ENCODE measurements at regions not wholly inside any gene's neighbourhood (a gene's known extent, or its start where the extent isn't known, plus 50 kb on each side); places are given as distances from the start of the nearest gene placed in this dataset.

DNA sequence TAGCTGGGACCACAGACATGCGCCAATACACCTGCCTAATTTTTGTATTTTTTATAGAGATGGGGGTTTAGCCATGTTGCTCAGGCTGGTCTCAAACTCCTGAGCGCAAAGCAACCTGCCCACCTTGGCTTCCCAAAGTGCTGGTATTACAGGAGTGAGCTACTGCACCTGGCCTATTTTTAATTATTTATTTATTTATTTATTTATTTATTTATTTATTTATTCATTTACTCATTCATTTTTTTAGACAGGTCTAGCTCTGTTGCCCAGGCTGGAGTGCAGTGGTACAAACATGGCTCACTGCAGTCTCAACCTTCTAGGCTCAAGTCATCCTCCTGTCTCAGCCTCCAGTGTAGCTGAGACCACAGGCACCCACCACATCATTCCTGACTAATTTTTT lies 434.3 kb downstream of the DOK5 start:
- TF ChIP-seq EGR1 (IDR thresholded peaks at IDR 0.05) (no peak), TAF1 (IDR thresholded peaks at IDR 0.05; ENCODE audit: low read depth) (no peak), RAD21 (IDR thresholded peaks at IDR 0.05; ENCODE audit: low read depth) (no peak), CREB1 (IDR thresholded peaks at IDR 0.05; ENCODE audit: low read depth) (no peak), EP300 (IDR thresholded peaks at IDR 0.05; ENCODE audit: borderline replicate concordance) (no peak), NFIC (IDR thresholded peaks at IDR 0.05) (no peak), TCF12 (IDR thresholded peaks at IDR 0.05; ENCODE audit: low read depth) (no peak), YY1 (IDR thresholded peaks at IDR 0.05; ENCODE audit: low read depth) (no peak), CEBPB (IDR thresholded peaks at IDR 0.05) (no peak), TEAD4 (IDR thresholded peaks at IDR 0.05) (no peak), ZBTB7A (IDR thresholded peaks at IDR 0.05; ENCODE audit: low read depth) (no peak), FOXM1 (IDR thresholded peaks at IDR 0.05; ENCODE audit: borderline replicate concordance, low read depth) (no peak)
- TF ChIP-seq, protein P1, sequence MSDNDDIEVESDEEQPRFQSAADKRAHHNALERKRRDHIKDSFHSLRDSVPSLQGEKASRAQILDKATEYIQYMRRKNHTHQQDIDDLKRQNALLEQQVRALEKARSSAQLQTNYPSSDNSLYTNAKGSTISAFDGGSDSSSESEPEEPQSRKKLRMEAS (IDR thresholded peaks at IDR 0.05), result no peak
- TF ChIP-seq, protein P2, sequence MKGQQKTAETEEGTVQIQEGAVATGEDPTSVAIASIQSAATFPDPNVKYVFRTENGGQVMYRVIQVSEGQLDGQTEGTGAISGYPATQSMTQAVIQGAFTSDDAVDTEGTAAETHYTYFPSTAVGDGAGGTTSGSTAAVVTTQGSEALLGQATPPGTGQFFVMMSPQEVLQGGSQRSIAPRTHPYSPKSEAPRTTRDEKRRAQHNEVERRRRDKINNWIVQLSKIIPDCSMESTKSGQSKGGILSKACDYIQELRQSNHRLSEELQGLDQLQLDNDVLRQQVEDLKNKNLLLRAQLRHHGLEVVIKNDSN (IDR thresholded peaks at IDR 0.05), result no peak
- TF ChIP-seq, protein P3, sequence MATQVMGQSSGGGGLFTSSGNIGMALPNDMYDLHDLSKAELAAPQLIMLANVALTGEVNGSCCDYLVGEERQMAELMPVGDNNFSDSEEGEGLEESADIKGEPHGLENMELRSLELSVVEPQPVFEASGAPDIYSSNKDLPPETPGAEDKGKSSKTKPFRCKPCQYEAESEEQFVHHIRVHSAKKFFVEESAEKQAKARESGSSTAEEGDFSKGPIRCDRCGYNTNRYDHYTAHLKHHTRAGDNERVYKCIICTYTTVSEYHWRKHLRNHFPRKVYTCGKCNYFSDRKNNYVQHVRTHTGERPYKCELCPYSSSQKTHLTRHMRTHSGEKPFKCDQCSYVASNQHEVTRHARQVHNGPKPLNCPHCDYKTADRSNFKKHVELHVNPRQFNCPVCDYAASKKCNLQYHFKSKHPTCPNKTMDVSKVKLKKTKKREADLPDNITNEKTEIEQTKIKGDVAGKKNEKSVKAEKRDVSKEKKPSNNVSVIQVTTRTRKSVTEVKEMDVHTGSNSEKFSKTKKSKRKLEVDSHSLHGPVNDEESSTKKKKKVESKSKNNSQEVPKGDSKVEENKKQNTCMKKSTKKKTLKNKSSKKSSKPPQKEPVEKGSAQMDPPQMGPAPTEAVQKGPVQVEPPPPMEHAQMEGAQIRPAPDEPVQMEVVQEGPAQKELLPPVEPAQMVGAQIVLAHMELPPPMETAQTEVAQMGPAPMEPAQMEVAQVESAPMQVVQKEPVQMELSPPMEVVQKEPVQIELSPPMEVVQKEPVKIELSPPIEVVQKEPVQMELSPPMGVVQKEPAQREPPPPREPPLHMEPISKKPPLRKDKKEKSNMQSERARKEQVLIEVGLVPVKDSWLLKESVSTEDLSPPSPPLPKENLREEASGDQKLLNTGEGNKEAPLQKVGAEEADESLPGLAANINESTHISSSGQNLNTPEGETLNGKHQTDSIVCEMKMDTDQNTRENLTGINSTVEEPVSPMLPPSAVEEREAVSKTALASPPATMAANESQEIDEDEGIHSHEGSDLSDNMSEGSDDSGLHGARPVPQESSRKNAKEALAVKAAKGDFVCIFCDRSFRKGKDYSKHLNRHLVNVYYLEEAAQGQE (IDR thresholded peaks at IDR 0.05; ENCODE audit: low read depth), result no peak

DNA sequence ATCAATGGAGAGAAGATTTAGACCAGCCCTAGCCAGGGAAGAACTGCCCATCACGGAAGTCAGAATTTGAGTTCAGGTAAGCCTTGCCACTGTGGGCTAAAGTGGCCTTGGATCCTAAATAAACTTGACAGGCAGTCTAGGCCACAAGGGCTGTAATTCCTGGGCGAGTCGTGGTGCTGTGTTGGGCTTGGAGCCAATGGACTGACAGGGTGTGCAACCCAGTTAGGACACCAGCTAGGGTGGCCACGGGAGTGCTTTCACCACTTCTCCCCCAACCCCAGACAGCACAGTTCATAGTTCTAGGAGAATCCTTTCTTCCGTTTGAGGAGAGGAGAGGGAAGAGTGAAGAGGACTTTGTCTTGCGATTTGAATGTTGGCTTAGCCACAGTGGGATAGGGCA lies 422.4 kb downstream of the DOK5 start:
- TF ChIP-seq YY1 (IDR thresholded peaks at IDR 0.05; ENCODE audit: low read depth), result no peak

DNA sequence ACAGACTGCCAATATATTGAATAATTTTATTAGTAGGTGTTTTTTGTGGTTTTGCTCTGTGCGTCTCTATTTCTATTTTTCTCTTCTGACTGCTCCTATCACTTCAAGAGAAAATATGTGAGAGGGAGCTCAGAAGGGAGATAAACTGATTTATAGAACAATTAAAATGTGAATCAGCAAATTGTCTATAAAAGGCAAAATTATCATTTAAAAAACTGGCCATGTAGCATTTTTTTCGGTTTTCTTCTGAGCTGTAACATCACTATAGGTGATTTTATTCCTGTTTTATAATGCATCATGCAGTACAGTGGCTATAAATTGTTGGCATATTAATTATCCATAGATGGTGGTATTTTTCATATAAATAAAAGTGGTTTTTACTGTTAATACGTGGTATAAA lies 416.5 kb downstream of the DOK5 start:
- TF ChIP-seq EGR1 (IDR thresholded peaks at IDR 0.05), result no peak
- no peak for TF ChIP-seq ZBTB7A (IDR thresholded peaks at IDR 0.05; ENCODE audit: low read depth)
- no peak for TF ChIP-seq CREB1 (IDR thresholded peaks at IDR 0.05; ENCODE audit: low read depth)
- TF ChIP-seq, protein P1 (IDR thresholded peaks at IDR 0.05), result no peak
- TF ChIP-seq TCF12 (IDR thresholded peaks at IDR 0.05; ENCODE audit: low read depth), result no peak
- TF ChIP-seq, protein P2 (IDR thresholded peaks at IDR 0.05), result no peak
- TF ChIP-seq TAF1 (IDR thresholded peaks at IDR 0.05; ENCODE audit: low read depth), result no peak

DNA sequence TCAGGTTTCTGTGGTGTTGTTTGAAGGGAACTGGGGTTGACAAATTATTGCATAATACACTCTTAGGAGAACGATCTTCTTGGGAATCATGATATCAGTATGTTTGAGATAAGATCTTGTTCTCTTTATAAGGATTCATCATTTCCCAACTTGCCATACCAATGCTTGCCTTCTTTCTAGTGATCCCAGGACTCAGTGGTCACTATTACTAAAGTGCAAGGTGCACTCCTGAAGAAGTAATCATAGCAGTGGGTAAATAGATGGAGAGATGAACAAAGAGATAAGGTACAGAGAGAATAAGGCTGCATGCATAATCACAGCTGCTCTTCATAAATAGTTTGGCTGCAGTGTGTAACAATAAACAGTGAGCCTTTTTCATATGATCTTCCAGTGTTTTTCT lies 404.0 kb downstream of the DOK5 start:
- TF ChIP-seq RAD21 (IDR thresholded peaks at IDR 0.05; ENCODE audit: low read depth) (no peak), EGR1 (IDR thresholded peaks at IDR 0.05) (no peak), FOXM1 (IDR thresholded peaks at IDR 0.05; ENCODE audit: borderline replicate concordance, low read depth) (no peak)
- TF ChIP-seq, protein P2 (IDR thresholded peaks at IDR 0.05), result no peak

DNA sequence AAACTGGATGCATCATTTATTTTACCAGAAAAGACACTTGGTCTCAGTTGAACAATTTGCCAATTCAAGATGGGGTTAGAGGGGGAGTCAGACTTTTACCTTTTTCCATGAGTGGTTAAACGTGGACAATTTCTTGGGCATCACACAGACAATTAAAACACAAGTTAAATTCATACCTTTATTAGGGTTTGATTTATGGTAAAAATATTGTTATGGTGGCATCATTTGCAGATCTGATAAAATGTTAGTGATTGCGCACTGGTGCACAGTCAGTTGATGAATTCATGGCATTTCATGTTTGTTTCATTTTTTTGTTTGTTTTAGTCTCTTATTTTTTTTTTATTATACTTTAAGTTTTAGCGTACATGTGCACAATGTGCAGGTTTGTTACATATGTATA lies 399.9 kb downstream of the DOK5 start:
- TF ChIP-seq TCF12 (IDR thresholded peaks at IDR 0.05; ENCODE audit: low read depth) (no peak), FOXM1 (IDR thresholded peaks at IDR 0.05; ENCODE audit: borderline replicate concordance, low read depth) (no peak), NFIC (IDR thresholded peaks at IDR 0.05) (no peak), TEAD4 (IDR thresholded peaks at IDR 0.05) (no peak), YY1 (IDR thresholded peaks at IDR 0.05; ENCODE audit: low read depth) (no peak), EP300 (IDR thresholded peaks at IDR 0.05; ENCODE audit: borderline replicate concordance) (no peak), EGR1 (IDR thresholded peaks at IDR 0.05) (no peak), CREB1 (IDR thresholded peaks at IDR 0.05; ENCODE audit: low read depth) (no peak), RAD21 (IDR thresholded peaks at IDR 0.05; ENCODE audit: low read depth) (no peak), CEBPB (IDR thresholded peaks at IDR 0.05) (no peak), TAF1 (IDR thresholded peaks at IDR 0.05; ENCODE audit: low read depth) (no peak), ZBTB7A (IDR thresholded peaks at IDR 0.05; ENCODE audit: low read depth) (no peak)
- TF ChIP-seq, protein P1 (IDR thresholded peaks at IDR 0.05), result no peak
- TF ChIP-seq, protein P3 (IDR thresholded peaks at IDR 0.05; ENCODE audit: low read depth), result no peak
- TF ChIP-seq, protein P2 (IDR thresholded peaks at IDR 0.05), result no peak
